ENCODE measurements at regions not wholly inside any gene's neighbourhood (a gene's known extent, or its start where the extent isn't known, plus 50 kb on each side); places are given as distances from the start of the nearest gene placed in this dataset.
A peak's percentile ranks its signal among the peaks of the same experiment; 100 is the strongest.
"Not testable (repeated sequence)": the region's sequence is repeated elsewhere in the genome, so short reads cannot be mapped to it uniquely, and the experiment has no call there.

GRCh38 chr7:80018941-80019808 lies 115.5 kb upstream of the GNAI1 start:
- DNase-seq (ENCODE audit: low read depth): peak; percentile 11

DNA sequence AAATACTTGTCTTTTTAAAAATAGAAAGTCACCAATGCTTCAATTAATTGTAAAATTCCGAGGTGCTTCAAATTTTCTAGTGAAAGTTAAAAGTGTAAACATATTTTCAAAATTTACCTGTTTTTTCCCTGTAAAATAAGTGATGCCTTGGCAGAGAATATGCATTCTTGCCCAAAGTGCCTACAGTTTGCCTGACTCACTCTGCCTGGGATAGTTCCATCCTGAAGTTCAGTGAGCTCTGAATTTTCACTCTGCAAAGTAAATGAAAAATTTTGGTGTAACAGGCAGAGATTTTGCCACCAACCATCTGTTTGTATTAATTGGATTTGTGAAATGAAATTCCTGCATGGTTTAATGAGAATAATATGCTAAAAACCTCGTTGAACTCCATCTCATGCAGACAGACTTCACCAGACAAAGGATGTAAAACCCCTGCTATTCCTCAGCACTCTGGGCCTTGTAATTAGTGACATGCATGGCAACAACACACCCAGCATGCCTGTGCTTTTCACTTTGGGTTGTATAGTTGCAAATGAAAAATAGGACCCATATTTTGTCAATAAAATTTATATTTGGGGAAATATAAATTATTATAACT lies 117.4 kb upstream of the GNAI1 start:
- DNase-seq (ENCODE audit: low read depth): no peak

DNA sequence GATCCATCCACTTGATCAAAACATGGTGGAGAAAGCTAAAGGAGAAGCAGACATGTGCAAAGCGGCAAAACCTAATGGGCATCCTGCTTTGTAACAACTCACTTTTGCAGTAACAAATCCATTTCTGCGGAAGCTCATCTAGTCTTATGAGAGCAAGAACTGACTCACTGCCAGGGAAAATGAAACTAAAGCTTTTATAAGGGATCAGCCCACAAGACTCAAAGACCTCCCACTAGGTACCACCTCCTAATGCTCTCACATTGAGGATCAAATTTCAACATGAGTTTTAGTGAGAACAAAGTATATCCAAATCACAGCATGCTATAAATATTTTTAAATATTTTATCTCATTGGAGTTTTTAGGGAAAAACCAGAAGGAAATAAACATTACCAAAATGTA lies 120.1 kb upstream of the GNAI1 start:
- no peak for DNase-seq (ENCODE audit: low read depth)

GRCh38 chr7:80008039-80008438 lies 126.6 kb upstream of the GNAI1 start:
- no peak for DNase-seq (ENCODE audit: low read depth)

DNA sequence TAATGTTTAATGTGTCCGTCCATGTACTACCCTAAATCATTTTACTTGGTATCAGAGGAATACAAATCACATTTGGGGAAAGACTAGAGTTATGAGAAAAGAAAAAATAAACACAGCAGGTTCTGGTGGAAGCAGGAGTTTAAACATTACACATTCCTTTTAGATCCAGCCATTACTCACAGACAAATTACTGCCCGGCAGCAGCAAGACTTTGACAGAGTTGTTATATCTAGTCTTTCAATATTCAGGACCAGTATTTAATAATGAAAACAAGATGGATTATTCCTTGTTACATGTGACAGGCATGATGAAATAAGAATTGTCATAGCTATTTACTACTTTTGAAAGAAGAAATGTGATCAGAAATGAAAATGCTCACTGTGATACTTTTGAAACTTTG lies 131.8 kb upstream of the GNAI1 start:
- DNase-seq (ENCODE audit: low read depth): no peak

DNA sequence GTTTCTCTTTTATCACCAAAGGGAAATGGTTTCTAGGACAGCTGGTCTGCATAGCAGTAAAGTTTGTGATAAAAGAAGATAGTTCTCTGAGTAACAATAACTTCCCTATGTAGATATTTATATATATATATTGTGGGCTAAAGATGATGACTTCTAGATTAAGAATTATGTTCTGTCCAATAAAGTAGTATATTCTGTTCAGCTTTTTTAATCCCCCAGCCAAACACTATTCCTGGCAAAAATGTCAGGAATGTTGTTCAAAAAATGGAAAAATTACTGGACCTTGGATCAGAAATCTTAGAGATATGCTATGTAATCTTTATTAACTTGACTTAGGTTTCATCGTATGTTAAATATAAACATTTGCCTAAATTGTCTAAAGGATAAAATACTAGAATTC lies 136.3 kb upstream of the GNAI1 start:
- DNase-seq (ENCODE audit: low read depth): no peak

DNA sequence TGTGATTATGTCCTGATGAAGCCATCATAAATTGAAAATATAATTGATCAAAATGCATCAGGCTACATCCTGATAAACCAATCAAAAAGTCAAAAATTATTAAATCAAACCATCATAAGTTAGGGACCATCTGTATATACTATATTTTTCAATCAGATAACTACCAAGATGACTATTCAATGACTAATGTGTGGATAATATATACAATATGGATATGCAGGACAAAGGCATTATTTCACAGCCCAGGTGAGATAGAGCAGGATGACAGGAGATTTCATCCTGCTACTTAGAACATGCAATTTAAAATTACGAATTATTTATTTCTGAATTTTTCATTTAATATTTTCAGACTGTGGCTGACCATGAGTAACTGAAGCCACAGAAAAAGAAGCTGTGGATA lies 137.3 kb upstream of the GNAI1 start:
- no peak for DNase-seq (ENCODE audit: low read depth)

- DNase-seq (ENCODE audit: low read depth): not testable (repeated sequence)
Observed at GRCh38 chr7:79995741-79996140, 138.9 kb upstream of the GNAI1 start.

- no peak for DNase-seq (ENCODE audit: low read depth)
Observed at GRCh38 chr7:79988653-79989052, 146.0 kb upstream of the GNAI1 start.

DNA sequence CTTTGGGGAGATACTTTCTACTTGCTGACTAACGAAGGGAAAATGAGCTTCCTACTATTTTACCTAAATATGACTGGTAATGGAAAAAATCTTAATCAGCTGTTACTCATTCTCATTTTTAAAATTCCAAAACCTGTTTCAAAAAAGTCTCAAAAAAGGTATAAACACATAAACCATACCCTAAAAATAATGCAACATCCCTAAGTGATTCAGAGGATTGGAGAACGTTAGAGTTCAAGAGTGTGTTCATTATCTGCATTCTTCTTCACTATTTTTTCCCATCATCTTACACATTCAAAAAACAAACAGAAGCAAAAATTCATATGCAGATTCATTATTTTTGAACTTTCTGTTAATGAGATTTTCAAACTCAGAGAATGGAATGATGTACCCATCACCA lies 150.4 kb upstream of the GNAI1 start:
- no peak for DNase-seq (ENCODE audit: low read depth)

DNA sequence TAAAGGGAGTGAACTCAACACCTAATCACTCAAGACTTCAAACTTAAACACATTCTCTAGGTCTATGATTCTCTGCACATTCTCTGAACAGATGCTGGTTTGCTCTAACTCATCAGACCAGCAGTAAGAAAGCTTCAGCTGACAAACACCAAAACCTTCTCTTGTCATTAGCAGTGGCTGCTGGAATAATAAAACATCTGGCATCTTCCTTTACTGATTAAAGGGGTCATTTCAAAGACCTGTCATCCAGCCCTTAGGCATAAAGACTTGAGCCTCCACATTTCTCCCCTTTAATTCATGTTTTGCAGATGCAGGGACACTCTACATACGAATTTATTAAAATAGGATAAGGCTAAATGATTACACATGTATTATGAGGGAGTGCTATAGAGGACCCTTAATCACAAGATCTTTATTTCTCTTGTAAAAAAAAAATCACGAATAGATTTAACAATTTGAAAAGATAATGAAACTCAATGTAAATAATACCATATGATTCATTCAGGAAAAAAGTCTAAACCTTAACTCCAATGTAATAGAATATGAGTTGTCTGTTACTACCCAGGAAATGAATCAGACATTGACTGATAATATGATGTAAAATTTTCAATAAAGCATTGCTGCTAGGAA lies 152.4 kb upstream of the GNAI1 start:
- no peak for DNase-seq (ENCODE audit: low read depth)

DNA sequence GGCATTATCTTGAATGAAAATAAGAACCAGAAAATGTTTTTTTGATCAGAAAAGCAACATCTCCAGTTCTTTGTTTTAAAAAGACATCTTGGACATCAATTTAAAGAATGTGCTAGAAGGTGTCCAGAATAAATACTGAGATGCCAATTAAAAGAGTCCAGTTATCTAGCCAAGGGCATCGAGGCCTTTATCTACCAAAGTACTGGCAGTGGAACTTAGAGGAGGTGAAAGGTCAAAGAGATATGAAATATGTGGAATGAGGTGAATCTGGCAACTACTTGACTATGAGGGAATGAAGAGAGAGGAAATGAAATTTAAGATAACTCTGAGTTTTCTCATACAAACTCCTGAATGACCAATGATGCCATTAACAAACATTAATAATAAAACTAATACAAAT lies 154.3 kb upstream of the GNAI1 start:
- no peak for DNase-seq (ENCODE audit: low read depth)

GRCh38 chr7:79979437-79979836 lies 155.2 kb upstream of the GNAI1 start:
- DNase-seq (ENCODE audit: low read depth): no peak

- DNase-seq (ENCODE audit: low read depth): no peak
Observed at GRCh38 chr7:79977481-79977880, 157.2 kb upstream of the GNAI1 start.

GRCh38 chr7:79976711-79977020 lies 158.0 kb upstream of the GNAI1 start:
- DNase-seq (ENCODE audit: low read depth): not testable (repeated sequence)

DNA sequence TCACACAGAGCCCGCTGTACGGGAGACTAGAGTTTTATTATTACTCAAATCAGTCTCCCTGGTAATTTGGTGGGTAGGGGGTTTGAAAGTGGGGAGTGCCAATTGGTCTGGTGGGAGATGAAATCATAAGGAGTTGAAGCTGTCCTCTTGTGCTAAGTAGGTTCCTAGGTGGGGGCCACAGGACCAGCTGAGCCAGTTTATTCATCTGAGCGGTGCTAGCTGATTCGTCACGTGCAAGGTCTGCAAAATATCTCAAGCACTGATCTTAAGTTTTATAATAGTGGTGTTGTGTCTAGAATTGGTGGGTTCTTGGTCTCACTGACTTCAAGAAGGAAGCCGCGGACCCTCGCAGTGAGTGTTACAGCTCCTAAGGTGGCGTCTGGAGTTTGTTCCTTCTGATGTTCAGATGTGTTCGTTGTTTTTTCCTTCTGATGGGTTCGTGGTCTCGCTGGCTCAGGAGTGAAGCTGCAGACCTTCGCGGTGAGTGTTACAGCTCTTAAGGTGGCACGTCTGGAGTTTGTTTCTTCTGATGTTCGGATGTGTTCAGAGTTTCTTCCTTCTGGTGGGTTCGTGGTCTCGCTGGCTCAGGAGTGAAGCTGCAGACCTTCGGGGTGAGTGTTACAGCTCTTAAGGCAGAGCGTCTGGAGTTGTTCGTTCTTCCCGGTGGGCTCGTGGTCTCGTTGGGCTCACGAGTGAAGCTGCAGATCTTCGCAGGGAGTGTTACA lies 158.5 kb upstream of the GNAI1 start:
- not testable (repeated sequence) for DNase-seq (ENCODE audit: low read depth)

GRCh38 chr7:79973455-79973854 lies 161.2 kb upstream of the GNAI1 start:
- no peak for DNase-seq (ENCODE audit: low read depth)

DNA sequence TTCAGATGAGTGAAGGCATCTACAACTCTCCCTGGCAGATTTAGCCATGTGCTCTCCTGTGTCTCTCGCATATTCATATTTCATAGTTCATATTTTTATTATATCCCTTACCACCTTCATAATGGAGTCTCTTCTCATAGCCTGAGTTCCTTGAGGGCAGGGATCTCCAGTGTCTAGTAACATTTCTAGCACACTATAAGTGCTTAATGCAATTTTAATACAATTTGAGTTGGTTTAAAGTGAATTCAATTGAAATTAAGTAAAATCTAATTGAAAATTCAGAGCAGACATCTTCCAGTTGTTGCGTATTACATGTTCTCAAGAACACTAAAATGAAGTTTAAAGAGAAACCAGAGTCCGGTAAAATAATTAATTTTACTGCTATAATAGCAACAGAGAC lies 163.6 kb upstream of the GNAI1 start:
- no peak for DNase-seq (ENCODE audit: low read depth)

DNA sequence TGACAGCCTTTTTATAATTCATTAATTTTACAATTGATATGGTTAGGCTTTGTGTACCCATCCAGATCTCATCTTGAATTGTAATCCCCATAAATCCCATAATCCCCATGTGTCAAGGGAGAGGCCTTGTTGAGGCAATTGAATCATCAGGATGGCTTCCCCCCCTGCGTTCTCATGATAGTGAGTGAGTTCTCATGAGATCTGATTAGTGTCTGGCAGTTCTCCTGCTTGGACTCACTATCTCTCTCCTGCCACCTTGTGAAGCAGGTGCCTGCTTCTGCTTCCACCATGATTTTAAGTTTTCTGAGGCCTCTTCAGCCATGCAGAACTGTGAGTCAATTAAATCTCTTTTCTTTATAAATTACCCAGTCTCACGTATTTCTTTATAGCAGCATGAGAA lies 165.7 kb upstream of the GNAI1 start:
- DNase-seq (ENCODE audit: low read depth): no peak

- no peak for DNase-seq (ENCODE audit: low read depth)
Observed at GRCh38 chr7:79968077-79968648, 166.5 kb upstream of the GNAI1 start.

GRCh38 chr7:79965946-79966345 lies 168.7 kb upstream of the GNAI1 start:
- no peak for DNase-seq (ENCODE audit: low read depth)

GRCh38 chr7:79964463-79964862 lies 170.2 kb upstream of the GNAI1 start:
- no peak for DNase-seq (ENCODE audit: low read depth)

Measured in activated T-cell treated with anti-CD3 and anti-CD28 coated beads for 1 hour (primary cell).